ENCODE measurements at regions not wholly inside any gene's neighbourhood (a gene's known extent, or its start where the extent isn't known, plus 50 kb on each side); places are given as distances from the start of the nearest gene placed in this dataset.

DNA sequence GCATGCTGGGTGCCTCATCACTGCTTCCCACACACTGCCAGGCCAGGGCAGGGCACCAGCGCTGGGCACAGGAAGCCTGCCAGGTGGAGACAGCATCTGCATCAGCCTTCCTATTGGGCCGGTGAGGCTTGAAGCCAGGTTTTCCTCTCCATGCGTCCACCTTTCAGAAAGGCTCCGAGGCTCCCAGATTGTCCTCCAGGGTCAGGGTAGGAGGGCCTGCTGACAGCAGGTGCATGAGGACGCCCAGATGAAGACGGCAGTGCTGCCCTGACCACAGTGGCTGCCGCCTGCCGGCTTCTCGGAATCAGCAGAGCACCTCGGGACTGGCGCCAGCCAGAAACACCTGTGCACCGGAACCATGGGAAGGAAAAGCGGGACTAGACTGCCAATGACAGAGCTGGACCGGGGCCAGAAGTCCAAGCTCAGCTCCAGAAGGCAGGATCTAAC is 170.5 kb upstream of the CST7 start:
- in situ Hi-C loops (cut with MboI), result no loop called here
- WGBS (ENCODE audit: insufficient coverage, low coverage, missing lambda C conversion rate), result 0% methylated on average over 13 of the region's 14 CpGs
- TF ChIP-seq ILF3 (IDR thresholded peaks at IDR 0.05; ENCODE audit: borderline replicate concordance), result no peak
- no peak for TF ChIP-seq ARID1B (IDR thresholded peaks at IDR 0.05)
- TF ChIP-seq, protein P1, sequence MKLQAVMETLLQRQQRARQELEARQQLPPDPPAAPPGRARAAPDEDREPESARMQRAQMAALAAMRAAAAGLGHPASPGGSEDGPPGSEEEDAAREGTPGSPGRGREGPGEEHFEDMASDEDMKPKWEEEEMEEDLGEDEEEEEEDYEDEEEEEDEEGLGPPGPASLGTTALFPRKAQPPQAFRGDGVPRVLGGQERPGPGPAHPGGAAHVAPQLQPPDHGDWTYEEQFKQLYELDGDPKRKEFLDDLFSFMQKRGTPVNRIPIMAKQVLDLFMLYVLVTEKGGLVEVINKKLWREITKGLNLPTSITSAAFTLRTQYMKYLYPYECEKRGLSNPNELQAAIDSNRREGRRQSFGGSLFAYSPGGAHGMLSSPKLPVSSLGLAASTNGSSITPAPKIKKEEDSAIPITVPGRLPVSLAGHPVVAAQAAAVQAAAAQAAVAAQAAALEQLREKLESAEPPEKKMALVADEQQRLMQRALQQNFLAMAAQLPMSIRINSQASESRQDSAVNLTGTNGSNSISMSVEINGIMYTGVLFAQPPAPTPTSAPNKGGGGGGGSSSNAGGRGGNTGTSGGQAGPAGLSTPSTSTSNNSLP (IDR thresholded peaks at IDR 0.05; ENCODE audit: borderline replicate concordance, low read depth, low read length), result no peak
- no peak for TF ChIP-seq ZNF79 (CRISPR knock-in tag; IDR thresholded peaks at IDR 0.05; ENCODE audit: low read depth)
- TF ChIP-seq RBBP5 (IDR thresholded peaks at IDR 0.05; ENCODE audit: borderline replicate concordance, insufficient read depth, low read length, poor library complexity, severe bottlenecking), result no peak
- TF ChIP-seq DIDO1 (tag; IDR thresholded peaks at IDR 0.05; ENCODE audit: low read depth), result no peak
- TF ChIP-seq, protein P2, sequence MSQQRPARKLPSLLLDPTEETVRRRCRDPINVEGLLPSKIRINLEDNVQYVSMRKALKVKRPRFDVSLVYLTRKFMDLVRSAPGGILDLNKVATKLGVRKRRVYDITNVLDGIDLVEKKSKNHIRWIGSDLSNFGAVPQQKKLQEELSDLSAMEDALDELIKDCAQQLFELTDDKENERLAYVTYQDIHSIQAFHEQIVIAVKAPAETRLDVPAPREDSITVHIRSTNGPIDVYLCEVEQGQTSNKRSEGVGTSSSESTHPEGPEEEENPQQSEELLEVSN (IDR thresholded peaks at IDR 0.05; ENCODE audit: borderline replicate concordance in 1 of 2, extremely low read depth in 1 of 2, insufficient read depth in 1 of 2, insufficient read length in 1 of 2, low read depth in 1 of 2, low read length in 1 of 2, poor library complexity in 1 of 2, severe bottlenecking in 1 of 2), result no peak
- TF ChIP-seq MTF1 (CRISPR knock-in tag; IDR thresholded peaks at IDR 0.05; ENCODE audit: borderline replicate concordance), result no peak
- TF ChIP-seq CCNT2 (IDR thresholded peaks at IDR 0.05; ENCODE audit: borderline replicate concordance, extremely low read depth, insufficient read length, low read depth, low read length), result no peak
- no peak for TF ChIP-seq ASH1L (IDR thresholded peaks at IDR 0.05; ENCODE audit: borderline replicate concordance, low read depth, partially characterized antibody)
- TF ChIP-seq TEAD4 (IDR thresholded peaks at IDR 0.05; ENCODE audit: low read length), result no peak
- TF ChIP-seq TEAD4 (CRISPR knock-in tag; IDR thresholded peaks at IDR 0.05; ENCODE audit: borderline replicate concordance), result no peak
- no peak for TF ChIP-seq NR1H2 (CRISPR knock-in tag; IDR thresholded peaks at IDR 0.05)
- intact Hi-C loops (cut with micrococcal nuclease), result no loop called here
- H3K9ac ChIP-seq (ENCODE audit: insufficient read depth in 1 of 2, low read depth in 2 of 2, low read length in 2 of 2), result no peak overlapping the region
- no peaks in the 10 kb centered on the region for H3K36me3 ChIP-seq (ENCODE audit: control insufficient read depth, insufficient read depth, low read length)
- FAIRE-seq (no peak), DNase-seq (ENCODE audit: extremely low read depth in 1 of 4, low spot score in 3 of 4) (no peak), ATAC-seq (no peak)
- CTCF ChIA-PET (ENCODE audit: low intra/inter-chr PET ratio), result no interaction called here
- no peaks in the 10 kb centered on the region for H3K4me1 ChIP-seq (replicated peaks in 1 of 2; ENCODE audit: control insufficient read depth in 2 of 2, insufficient read depth in 2 of 2, low read length in 2 of 2)
- no peaks in the 10 kb centered on the region for H3K79me2 ChIP-seq (ENCODE audit: control insufficient read depth, insufficient read depth, low read length)
- H3K9me1 ChIP-seq (ENCODE audit: control insufficient read depth, insufficient read depth, low read length), result no peaks in the 10 kb centered on the region
- H3K4me2 ChIP-seq (ENCODE audit: insufficient read depth, low read length), result no peak overlapping the region
- no peaks in the 10 kb centered on the region for H3K27me3 ChIP-seq (ENCODE audit: control insufficient read depth in 2 of 2, insufficient read depth in 2 of 2, low read length in 2 of 2)
- no TSS peak for BruUV-seq (replicated peaks)
- H3K27ac ChIP-seq (ENCODE audit: extremely low read depth, low read depth, low read length), result no peak overlapping the region
- H3K4me3 ChIP-seq, result no peak overlapping the region
- POLR2A ChIA-PET, result no interaction called here
- H3K9me3 ChIP-seq (replicated peaks; ENCODE audit: control insufficient read depth, insufficient read depth, low read depth, low read length), result no peaks in the 10 kb centered on the region
- no peaks in the 10 kb centered on the region for H4K20me1 ChIP-seq (replicated peaks; ENCODE audit: control insufficient read depth, insufficient read depth, low read length)
- H2AFZ ChIP-seq (ENCODE audit: low read depth, low read length), result no peak overlapping the region
